Lung (tissue), 11 donors: ENCODE measurements at regions not wholly inside any gene's neighbourhood (a gene's known extent, or its start where the extent isn't known, plus 50 kb on each side); places are given as distances from the start of the nearest gene placed in this dataset.

ENCODE experiments used
- ATAC-seq: fragments of 200-7000 bp; cut with Tn5 transposase; one replicate; pipeline ENCODE4 v1.9.1; 2020; ENCODE audit warnings: moderate number of reproducible peaks; ENCODE audit not compliant: insufficient read depth, low FRiP score
- DNase-seq, 3 donors: peaks; one replicate each; pipeline ENCODE4 v3.0.0-alpha.2; 2013 to 2017
- H3K27ac ChIP-seq, 2 donors: one replicate each; pipeline ENCODE4 v1.5.1; 2013; ENCODE audit warnings: mild to moderate bottlenecking in 2 of 2, moderate library complexity in 2 of 2, control low read depth in 1 of 2, inconsistent platforms in 1 of 2, low read depth in 1 of 2, low read length in 1 of 2
- H3K27me3 ChIP-seq, 3 donors: one replicate each; pipeline ENCODE4 v1.5.1; 2013; ENCODE audit warnings: low read length in 2 of 3; ENCODE audit not compliant: control insufficient read depth in 3 of 3, insufficient read depth in 3 of 3
- H3K36me3 ChIP-seq, 4 donors: one replicate each; pipeline ENCODE4 v1.5.1; 2013; ENCODE audit warnings: low read length in 4 of 4, mild to moderate bottlenecking in 1 of 4, moderate library complexity in 1 of 4; ENCODE audit not compliant: control insufficient read depth in 4 of 4, insufficient read depth in 4 of 4
- H3K4me1 ChIP-seq, 5 donors: one replicate each; pipeline ENCODE4 v1.5.1; 2013; ENCODE audit warnings: low read length in 5 of 5, mild to moderate bottlenecking in 2 of 5, moderate library complexity in 1 of 5; ENCODE audit not compliant: control insufficient read depth in 5 of 5, insufficient read depth in 5 of 5
- H3K4me3 ChIP-seq: one replicate; pipeline ENCODE4 v1.5.1; 2013; ENCODE audit warnings: mild to moderate bottlenecking, control low read depth, moderate library complexity
- H3K9ac ChIP-seq, 2 donors: one replicate each; pipeline ENCODE4 v1.5.1; 2013; ENCODE audit warnings: low read length in 2 of 2, control low read depth in 1 of 2; ENCODE audit not compliant: insufficient read depth in 1 of 2
- H3K9me3 ChIP-seq, 4 donors: one replicate each; pipeline ENCODE4 v1.5.1; 2013; ENCODE audit warnings: low read length in 3 of 4, mild to moderate bottlenecking in 1 of 4, moderate library complexity in 1 of 4; ENCODE audit not compliant: control insufficient read depth in 4 of 4, insufficient read depth in 3 of 4
- CTCF ChIP-seq: IDR thresholded peaks from 2 replicates; pipeline ENCODE4 v1.5.1; 2012; ENCODE audit warnings: mild to moderate bottlenecking; ENCODE audit errors: control extremely low read depth, extremely low read depth
- whole genome bisulfite sequencing, 2 donors: extraction: QIAGEN DNeasy Blood & Tissue Kit; methylation state at CpG; one replicate each; pipeline ENCODE4 v1.1.7; 2013; 5-methylcytosine and 5-hydroxymethylcytosine counted together
- donor health status: control.
- donor health status: control.
- donor health status: Bipolar disorder and iron deficiency.
- donor health status: healthy.
- donor health status: DM: yes; HTN: yes; CAD: no.

GRCh38 chr2:37585982-37586621, 85.3 kb downstream of the CDC42EP3 start:
- DNase-seq (peak in 1 of 3 donors; percentile 50), ATAC-seq (peak; percentile 32)
- Histone ChIP-seq H3K9ac (no peak overlapping the region), H3K27ac (no peak overlapping the region), H3K4me1 (peaks cover 4 to 49% (median 12%) of the 10 kb centered on the region in 5 donors), H3K36me3 (no peaks in the 10 kb centered on the region), H3K27me3 (no peaks in the 10 kb centered on the region), H3K9me3 (no peaks in the 10 kb centered on the region), H3K4me3 (no peak overlapping the region)
- no peak for TF ChIP-seq CTCF
- 20 to 26% methylated on average over 7 of the region's 7 CpGs for WGBS, 2 donors

- H3K9ac ChIP-seq, result no peak overlapping the region
- ATAC-seq (no peak), DNase-seq (no peak)
- no peaks in the 10 kb centered on the region for H3K27me3 ChIP-seq
- H3K9me3 ChIP-seq, result no peaks in the 10 kb centered on the region
- no peak overlapping the region for H3K4me3 ChIP-seq
- H3K27ac ChIP-seq, result peak overlapping the region in 1 of 2 donors; percentile 26
- no peak for TF ChIP-seq CTCF
- H3K36me3 ChIP-seq, result no peaks in the 10 kb centered on the region
- WGBS, 2 donors, result 71 to 81% methylated on average over 3 of the region's 3 CpGs
- peaks cover 4 to 51% (median 12%) of the 10 kb centered on the region in 5 donors for H3K4me1 ChIP-seq
Measured at GRCh38 chr2:37586663-37587317, 84.7 kb downstream of the CDC42EP3 start.

GRCh38 chr2:37587817-37588216, 83.6 kb downstream of the CDC42EP3 start:
- Histone ChIP-seq H3K9ac (no peak overlapping the region), H3K36me3 (no peaks in the 10 kb centered on the region), H3K9me3 (no peaks in the 10 kb centered on the region), H3K4me1 (peaks cover 4 to 48% (median 12%) of the 10 kb centered on the region in 5 donors), H3K4me3 (no peak overlapping the region), H3K27ac (no peak overlapping the region), H3K27me3 (no peaks in the 10 kb centered on the region)
- WGBS, 2 donors, result 90 to 98% methylated on average over 2 of the region's 2 CpGs
- no peak for DNase-seq
- ATAC-seq, result no peak
- no peak for TF ChIP-seq CTCF
